K562 (cell line): ENCODE measurements at regions not wholly inside any gene's neighbourhood (a gene's known extent, or its start where the extent isn't known, plus 50 kb on each side); places are given as distances from the start of the nearest gene placed in this dataset.

Experiments
- ATAC-seq: fragments of 200-7000 bp; cut with Tn5 transposase; 3 replicates; pipeline ENCODE4 v1.9.1; 2020; ENCODE audit warnings: moderate library complexity
- BruUV-seq: library from RNA; stranded (reverse); fragments of 400-500 nt; replicated peaks from 2 replicates; lab custom pipeline; 2021; lab: Mats Ljungman, UMichigan
- CTCF ChIA-PET: fragments of 300-600 bp; formaldehyde crosslinking; extraction: SDS; loops from one replicate; lab custom pipeline; 2021; ENCODE audit warnings: low intra/inter-chr PET ratio; lab: Yijun Ruan, JAX
- POLR2A ChIA-PET: fragments of 300-600, 350-650 bp; sonication (Branson Sonifier 250); formaldehyde crosslinking; extraction: SDS; loops from one replicate; lab custom pipeline; 2021; ENCODE audit warnings: antibody characterized with exemption, inconsistent platforms; lab: Yijun Ruan, JAX
- DNase-seq, 4 experiments: peaks; one replicate each; pipeline versions ENCODE4 v3.0.0 to v3.0.0-alpha.2; 2011 to 2018; ENCODE audit warnings: low spot score in 3 of 4, mixed read lengths in 3 of 4; ENCODE audit errors: extremely low read depth in 1 of 4
- FAIRE-seq: peaks from 2 replicates; lab custom pipeline; 2011; peaks lifted over from hg19 to GRCh38; lab: Jason Lieb, UNC
- H2AFZ ChIP-seq: 2 replicates; pipeline ENCODE4 v1.6.0; 2011; ENCODE audit warnings: low read depth, low read length, control low read depth, inconsistent platforms
- H3K27ac ChIP-seq: fragments of 200-600 bp; 3 replicates; pipeline ENCODE4 v1.8.0; 2011; ENCODE audit warnings: low read depth, mild to moderate bottlenecking, control low read depth, inconsistent platforms, low read length, moderate library complexity, mixed read lengths; ENCODE audit errors: extremely low read depth
- H3K27me3 ChIP-seq, 2 experiments: fragments of 300-600 bp in 1 of 2; 2 replicates in 1 of 2; 3 replicates in 1 of 2; pipeline versions ENCODE4 v1.6.0 to v1.8.0; 2011; ENCODE audit warnings: inconsistent platforms in 2 of 2, low read length in 2 of 2, mild to moderate bottlenecking in 1 of 2, mixed read lengths in 1 of 2, moderate library complexity in 1 of 2; ENCODE audit not compliant: control insufficient read depth in 2 of 2, insufficient read depth in 2 of 2
- H3K36me3 ChIP-seq: fragments of 300-600 bp; 3 replicates; pipeline ENCODE4 v1.8.0; 2011; ENCODE audit warnings: mild to moderate bottlenecking, low read length, inconsistent platforms; ENCODE audit not compliant: control insufficient read depth, insufficient read depth
- H3K4me1 ChIP-seq, 2 experiments: fragments of 200-600 bp in 1 of 2; replicated peaks in 1 of 2; 2 replicates in 1 of 2; 3 replicates in 1 of 2; pipeline versions ENCODE4 v1.5.1 to v1.8.0; 2011; ENCODE audit warnings: inconsistent platforms in 2 of 2, low read length in 2 of 2, mild to moderate bottlenecking in 1 of 2, mixed read lengths in 1 of 2, moderate library complexity in 1 of 2; ENCODE audit not compliant: control insufficient read depth in 2 of 2, insufficient read depth in 2 of 2
- H3K4me2 ChIP-seq: 2 replicates; pipeline ENCODE4 v1.6.1; 2011; ENCODE audit warnings: low read length, control low read depth, inconsistent platforms, mixed read lengths; ENCODE audit not compliant: insufficient read depth
- H3K4me3 ChIP-seq: fragments of 200-600 bp; sonication (generic), shearing (Covaris generic); 2 replicates; pipeline ENCODE4 v1.5.1; 2016; ENCODE audit warnings: control low read depth, inconsistent platforms
- H3K79me2 ChIP-seq: fragments of 200-600 bp; 3 replicates; pipeline ENCODE4 v1.8.0; 2011; ENCODE audit warnings: low read length, inconsistent platforms; ENCODE audit not compliant: control insufficient read depth, insufficient read depth
- H3K9ac ChIP-seq, 2 experiments: 2 replicates each; pipeline versions ENCODE4 v1.6.0 to v1.6.1; 2011; ENCODE audit warnings: low read depth in 2 of 2, low read length in 2 of 2, control low read depth in 1 of 2, inconsistent platforms in 1 of 2, mild to moderate bottlenecking in 1 of 2, mixed read lengths in 1 of 2; ENCODE audit not compliant: insufficient read depth in 1 of 2
- H3K9me1 ChIP-seq: one replicate; pipeline ENCODE4 v1.6.0; 2011; ENCODE audit warnings: inconsistent platforms, mild to moderate bottlenecking, low read length, moderate library complexity; ENCODE audit not compliant: control insufficient read depth, insufficient read depth
- H3K9me3 ChIP-seq: replicated peaks from 2 replicates; pipeline ENCODE4 v1.5.1; 2011; ENCODE audit warnings: low read depth, low read length, inconsistent platforms; ENCODE audit not compliant: control insufficient read depth, insufficient read depth
- H4K20me1 ChIP-seq: replicated peaks from 2 replicates; pipeline ENCODE4 v1.6.1; 2011; ENCODE audit warnings: low read length, inconsistent platforms, mixed read lengths; ENCODE audit not compliant: control insufficient read depth, insufficient read depth
- CGGBP1 ChIP-seq: fragments of 250-450 bp; sonication (Bioruptor Pico); IDR thresholded peaks from 2 replicates; pipeline ENCODE4 v1.9.0; 2021; ENCODE audit warnings: mild to moderate bottlenecking
- DIDO1 ChIP-seq: fragments of 450-650 bp; IDR thresholded peaks from 2 replicates; pipeline ENCODE4 v1.6.1; 2016; ENCODE audit warnings: low read depth, missing biosample characterization, missing genetic modification characterization
- RAD51 ChIP-seq: fragments of 450-650 bp; IDR thresholded peaks from 2 replicates; pipeline ENCODE4 v1.7.1; 2016; ENCODE audit warnings: low read depth, mild to moderate bottlenecking, borderline replicate concordance
- ZNF583 ChIP-seq: fragments of 250-450 bp; sonication (Bioruptor Pico); IDR thresholded peaks from 2 replicates; pipeline ENCODE4 v1.4.0; 2020
- WGBS: fragments of 100-300 bp; shearing (Covaris generic); methylation state at CpG from one replicate; pipeline ENCODE4 v1.1.6; 2016; ENCODE audit warnings: low coverage, mixed read lengths; ENCODE audit not compliant: insufficient coverage; ENCODE audit errors: missing lambda C conversion rate; 5-methylcytosine and 5-hydroxymethylcytosine counted together
- in situ Hi-C: fragments of 300-500 bp; cut with MboI; formaldehyde crosslinking; loops from 4 replicates; pipeline ENCODE4 v1.15.0; 2018; ENCODE audit warnings: inconsistent platforms, mixed read lengths
- intact Hi-C: fragments of 100-400 bp; cut with micrococcal nuclease; formaldehyde crosslinking; loops from 2 replicates; pipeline ENCODE4 v1.14.2; 2022
- TF ChIP-seq, protein P1 (sequence below): fragments of 200-600 bp; sonication (generic); IDR thresholded peaks from one replicate; pipeline ENCODE4 v1.6.1; 2012; ENCODE audit warnings: mild to moderate bottlenecking, low read depth, low read length, inconsistent platforms

GRCh38 chr15:59821286-59821685, 132.2 kb upstream of the BNIP2 start:
- in situ Hi-C loops: no loop called here

DNA sequence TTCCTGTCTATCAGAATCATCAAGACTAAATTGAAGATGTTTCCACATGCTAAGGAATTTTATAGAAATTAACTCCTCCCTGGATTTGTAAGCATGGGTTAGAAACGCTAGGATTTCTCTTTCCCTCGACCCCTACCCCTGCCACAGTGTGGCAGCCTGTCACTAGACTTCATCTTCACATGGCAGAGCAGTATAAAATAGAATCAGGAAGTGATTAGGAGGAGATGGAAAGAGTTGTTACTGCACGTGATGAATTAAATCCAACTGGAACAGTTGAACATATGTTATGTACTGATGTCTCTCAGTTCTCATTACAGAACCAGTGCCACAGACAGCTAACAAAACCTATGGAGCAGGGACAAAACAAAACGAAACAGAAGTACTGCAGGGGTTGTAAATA, 130.0 kb upstream of the BNIP2 start:
- Histone ChIP-seq H3K9me3 (no peaks in the 10 kb centered on the region), H2AFZ (no peak overlapping the region), H3K4me2 (no peak overlapping the region), H3K36me3 (no peaks in the 10 kb centered on the region), H3K4me3 (no peak overlapping the region), H3K27ac (no peak overlapping the region), H3K9me1 (no peaks in the 10 kb centered on the region), H3K79me2 (no peaks in the 10 kb centered on the region), H3K27me3 (peaks cover 0 to 3% of the 10 kb centered on the region in 2 experiments; a peak in 1 of 5 replicates), H3K4me1 (no peaks in the 10 kb centered on the region), H4K20me1 (no peaks in the 10 kb centered on the region), H3K9ac (no peak overlapping the region)
- WGBS: 0% methylated on average over 4 of the region's 4 CpGs
- ATAC-seq: no peak
- no peak for FAIRE-seq
- BruUV-seq: no TSS peak
- DNase-seq: no peak
- in situ Hi-C loops (no loop called here), intact Hi-C loops (no loop called here)
- POLR2A ChIA-PET: no interaction called here
- CTCF ChIA-PET: no interaction called here
- TF ChIP-seq DIDO1 (tag): no peak
- TF ChIP-seq, protein P1, sequence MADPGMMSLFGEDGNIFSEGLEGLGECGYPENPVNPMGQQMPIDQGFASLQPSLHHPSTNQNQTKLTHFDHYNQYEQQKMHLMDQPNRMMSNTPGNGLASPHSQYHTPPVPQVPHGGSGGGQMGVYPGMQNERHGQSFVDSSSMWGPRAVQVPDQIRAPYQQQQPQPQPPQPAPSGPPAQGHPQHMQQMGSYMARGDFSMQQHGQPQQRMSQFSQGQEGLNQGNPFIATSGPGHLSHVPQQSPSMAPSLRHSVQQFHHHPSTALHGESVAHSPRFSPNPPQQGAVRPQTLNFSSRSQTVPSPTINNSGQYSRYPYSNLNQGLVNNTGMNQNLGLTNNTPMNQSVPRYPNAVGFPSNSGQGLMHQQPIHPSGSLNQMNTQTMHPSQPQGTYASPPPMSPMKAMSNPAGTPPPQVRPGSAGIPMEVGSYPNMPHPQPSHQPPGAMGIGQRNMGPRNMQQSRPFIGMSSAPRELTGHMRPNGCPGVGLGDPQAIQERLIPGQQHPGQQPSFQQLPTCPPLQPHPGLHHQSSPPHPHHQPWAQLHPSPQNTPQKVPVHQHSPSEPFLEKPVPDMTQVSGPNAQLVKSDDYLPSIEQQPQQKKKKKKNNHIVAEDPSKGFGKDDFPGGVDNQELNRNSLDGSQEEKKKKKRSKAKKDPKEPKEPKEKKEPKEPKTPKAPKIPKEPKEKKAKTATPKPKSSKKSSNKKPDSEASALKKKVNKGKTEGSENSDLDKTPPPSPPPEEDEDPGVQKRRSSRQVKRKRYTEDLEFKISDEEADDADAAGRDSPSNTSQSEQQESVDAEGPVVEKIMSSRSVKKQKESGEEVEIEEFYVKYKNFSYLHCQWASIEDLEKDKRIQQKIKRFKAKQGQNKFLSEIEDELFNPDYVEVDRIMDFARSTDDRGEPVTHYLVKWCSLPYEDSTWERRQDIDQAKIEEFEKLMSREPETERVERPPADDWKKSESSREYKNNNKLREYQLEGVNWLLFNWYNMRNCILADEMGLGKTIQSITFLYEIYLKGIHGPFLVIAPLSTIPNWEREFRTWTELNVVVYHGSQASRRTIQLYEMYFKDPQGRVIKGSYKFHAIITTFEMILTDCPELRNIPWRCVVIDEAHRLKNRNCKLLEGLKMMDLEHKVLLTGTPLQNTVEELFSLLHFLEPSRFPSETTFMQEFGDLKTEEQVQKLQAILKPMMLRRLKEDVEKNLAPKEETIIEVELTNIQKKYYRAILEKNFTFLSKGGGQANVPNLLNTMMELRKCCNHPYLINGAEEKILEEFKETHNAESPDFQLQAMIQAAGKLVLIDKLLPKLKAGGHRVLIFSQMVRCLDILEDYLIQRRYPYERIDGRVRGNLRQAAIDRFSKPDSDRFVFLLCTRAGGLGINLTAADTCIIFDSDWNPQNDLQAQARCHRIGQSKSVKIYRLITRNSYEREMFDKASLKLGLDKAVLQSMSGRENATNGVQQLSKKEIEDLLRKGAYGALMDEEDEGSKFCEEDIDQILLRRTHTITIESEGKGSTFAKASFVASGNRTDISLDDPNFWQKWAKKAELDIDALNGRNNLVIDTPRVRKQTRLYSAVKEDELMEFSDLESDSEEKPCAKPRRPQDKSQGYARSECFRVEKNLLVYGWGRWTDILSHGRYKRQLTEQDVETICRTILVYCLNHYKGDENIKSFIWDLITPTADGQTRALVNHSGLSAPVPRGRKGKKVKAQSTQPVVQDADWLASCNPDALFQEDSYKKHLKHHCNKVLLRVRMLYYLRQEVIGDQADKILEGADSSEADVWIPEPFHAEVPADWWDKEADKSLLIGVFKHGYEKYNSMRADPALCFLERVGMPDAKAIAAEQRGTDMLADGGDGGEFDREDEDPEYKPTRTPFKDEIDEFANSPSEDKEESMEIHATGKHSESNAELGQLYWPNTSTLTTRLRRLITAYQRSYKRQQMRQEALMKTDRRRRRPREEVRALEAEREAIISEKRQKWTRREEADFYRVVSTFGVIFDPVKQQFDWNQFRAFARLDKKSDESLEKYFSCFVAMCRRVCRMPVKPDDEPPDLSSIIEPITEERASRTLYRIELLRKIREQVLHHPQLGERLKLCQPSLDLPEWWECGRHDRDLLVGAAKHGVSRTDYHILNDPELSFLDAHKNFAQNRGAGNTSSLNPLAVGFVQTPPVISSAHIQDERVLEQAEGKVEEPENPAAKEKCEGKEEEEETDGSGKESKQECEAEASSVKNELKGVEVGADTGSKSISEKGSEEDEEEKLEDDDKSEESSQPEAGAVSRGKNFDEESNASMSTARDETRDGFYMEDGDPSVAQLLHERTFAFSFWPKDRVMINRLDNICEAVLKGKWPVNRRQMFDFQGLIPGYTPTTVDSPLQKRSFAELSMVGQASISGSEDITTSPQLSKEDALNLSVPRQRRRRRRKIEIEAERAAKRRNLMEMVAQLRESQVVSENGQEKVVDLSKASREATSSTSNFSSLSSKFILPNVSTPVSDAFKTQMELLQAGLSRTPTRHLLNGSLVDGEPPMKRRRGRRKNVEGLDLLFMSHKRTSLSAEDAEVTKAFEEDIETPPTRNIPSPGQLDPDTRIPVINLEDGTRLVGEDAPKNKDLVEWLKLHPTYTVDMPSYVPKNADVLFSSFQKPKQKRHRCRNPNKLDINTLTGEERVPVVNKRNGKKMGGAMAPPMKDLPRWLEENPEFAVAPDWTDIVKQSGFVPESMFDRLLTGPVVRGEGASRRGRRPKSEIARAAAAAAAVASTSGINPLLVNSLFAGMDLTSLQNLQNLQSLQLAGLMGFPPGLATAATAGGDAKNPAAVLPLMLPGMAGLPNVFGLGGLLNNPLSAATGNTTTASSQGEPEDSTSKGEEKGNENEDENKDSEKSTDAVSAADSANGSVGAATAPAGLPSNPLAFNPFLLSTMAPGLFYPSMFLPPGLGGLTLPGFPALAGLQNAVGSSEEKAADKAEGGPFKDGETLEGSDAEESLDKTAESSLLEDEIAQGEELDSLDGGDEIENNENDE: no peak
- TF ChIP-seq ZNF583 (CRISPR knock-in tag): no peak

More at GRCh38 chr15:59821286-59821685, 132.2 kb upstream of the BNIP2 start:
- H3K27ac ChIP-seq: no peak overlapping the region
- ATAC-seq (no peak), FAIRE-seq (no peak), DNase-seq (no peak)
- H4K20me1 ChIP-seq: no peaks in the 10 kb centered on the region
- no peak for TF ChIP-seq RAD51
- TF ChIP-seq CGGBP1 (CRISPR knock-in tag): no peak
- no peaks in the 10 kb centered on the region for H3K9me3 ChIP-seq
- ChIA-PET CTCF (no interaction called here), POLR2A (no interaction called here)
- H3K4me1 ChIP-seq: no peaks in the 10 kb centered on the region
- no peak overlapping the region for H3K9ac ChIP-seq
- H3K4me2 ChIP-seq: no peak overlapping the region
- WGBS: 0% methylated on average over 1 of the region's 1 CpG
- no peak overlapping the region for H2AFZ ChIP-seq
- no peaks in the 10 kb centered on the region for H3K79me2 ChIP-seq
- H3K27me3 ChIP-seq: no peaks in the 10 kb centered on the region
- H3K4me3 ChIP-seq: no peak overlapping the region
- intact Hi-C loops: no loop called here
- no peaks in the 10 kb centered on the region for H3K36me3 ChIP-seq
- H3K9me1 ChIP-seq: no peaks in the 10 kb centered on the region
- no TSS peak for BruUV-seq
